SK-N-SH (cell line): ENCODE measurements at regions not wholly inside any gene's neighbourhood (a gene's known extent, or its start where the extent isn't known, plus 50 kb on each side); places are given as distances from the start of the nearest gene placed in this dataset.

Experiments
- CTCF ChIA-PET: fragments of 300-600, 350-600 bp; formaldehyde crosslinking; extraction: SDS; loops from one replicate; lab custom pipeline; 2021; lab: Yijun Ruan, JAX
- POLR2A ChIA-PET: fragments of 350-600 bp; sonication (Branson Sonifier 250); formaldehyde crosslinking; extraction: SDS; loops from one replicate; lab custom pipeline; 2020; ENCODE audit warnings: antibody characterized with exemption, inconsistent platforms; lab: Yijun Ruan, JAX
- DNase-seq: peaks from one replicate; pipeline ENCODE4 v3.0.0; 2012
- H2AFZ ChIP-seq: fragments of 200-600 bp; sonication (generic); 2 replicates; pipeline ENCODE4 v1.8.1; 2016; ENCODE audit warnings: antibody characterized with exemption, mild to moderate bottlenecking, low read depth
- H3F3A ChIP-seq: fragments of 200-600 bp; sonication (generic); replicated peaks from 2 replicates; pipeline ENCODE3; 2016; ENCODE audit warnings: antibody characterized with exemption, mild to moderate bottlenecking; ENCODE audit not compliant: insufficient read depth
- H3K27ac ChIP-seq, 2 experiments: fragments of 200-500 bp in 1 of 2; fragments of 200-600 bp in 1 of 2; sonication (Bioruptor generic) in 1 of 2; sonication (generic), shearing (Covaris generic) in 1 of 2; 2 replicates each; pipeline versions ENCODE4 v1.5.1 to v1.6.1; 2014 to 2016; ENCODE audit warnings: low read depth in 2 of 2, inconsistent platforms in 1 of 2, low read length in 1 of 2, mild to moderate bottlenecking in 1 of 2, mixed read lengths in 1 of 2
- H3K27me3 ChIP-seq: fragments of 200-600 bp; sonication (generic), shearing (Covaris generic); 2 replicates; pipeline ENCODE4 v1.6.1; 2016; ENCODE audit warnings: mixed run types; ENCODE audit not compliant: insufficient read depth
- H3K36me3 ChIP-seq, 2 experiments: fragments of 200-500 bp in 1 of 2; fragments of 200-600 bp in 1 of 2; sonication (Bioruptor generic) in 1 of 2; sonication (generic) in 1 of 2; replicated peaks in 1 of 2; 2 replicates each; pipeline versions ENCODE3 to v1.5.1; 2014 to 2016; ENCODE audit warnings: low read length in 1 of 2, mild to moderate bottlenecking in 1 of 2; ENCODE audit not compliant: insufficient read depth in 2 of 2, control insufficient read depth in 1 of 2
- H3K4me1 ChIP-seq, 2 experiments: fragments of 200-500 bp in 1 of 2; fragments of 200-600 bp in 1 of 2; sonication (Bioruptor generic) in 1 of 2; sonication (generic), shearing (Covaris generic) in 1 of 2; 2 replicates each; pipeline versions ENCODE4 v1.5.1 to v1.6.1; 2014 to 2016; ENCODE audit warnings: low read depth in 1 of 2, low read length in 1 of 2, mixed run types in 1 of 2; ENCODE audit not compliant: insufficient read depth in 2 of 2, control insufficient read depth in 1 of 2
- H3K4me2 ChIP-seq: fragments of 200-600 bp; sonication (generic), shearing (Covaris generic); 2 replicates; pipeline ENCODE4 v1.6.1; 2017; ENCODE audit warnings: mixed run types
- H3K4me3 ChIP-seq, 2 experiments: fragments of 200-500 bp in 1 of 2; fragments of 200-600 bp in 1 of 2; sonication (Bioruptor generic) in 1 of 2; sonication (generic), shearing (Covaris generic) in 1 of 2; 2 replicates each; pipeline versions ENCODE4 v1.5.1 to v1.8.1; 2014 to 2016; ENCODE audit warnings: low read depth in 2 of 2, inconsistent platforms in 1 of 2, low read length in 1 of 2, mild to moderate bottlenecking in 1 of 2, mixed read lengths in 1 of 2, moderate library complexity in 1 of 2
- H3K79me2 ChIP-seq: fragments of 200-600 bp; sonication (generic); 2 replicates; pipeline ENCODE4 v1.8.1; 2017; ENCODE audit warnings: mild to moderate bottlenecking; ENCODE audit not compliant: insufficient read depth
- H3K9ac ChIP-seq: fragments of 200-600 bp; sonication (generic); 2 replicates; pipeline ENCODE4 v1.6.1; 2017; ENCODE audit warnings: mixed run types
- H3K9me2 ChIP-seq: fragments of 200-600 bp; sonication (generic); 2 replicates; pipeline ENCODE4 v1.6.1; 2017; ENCODE audit warnings: mixed run types
- H3K9me3 ChIP-seq: fragments of 200-600 bp; sonication (generic); 2 replicates; pipeline ENCODE4 v1.6.1; 2017; ENCODE audit warnings: mixed run types, mild to moderate bottlenecking, moderate library complexity
- H4K20me1 ChIP-seq: fragments of 200-600 bp; sonication (generic); 2 replicates; pipeline ENCODE4 v1.6.1; 2017; ENCODE audit warnings: mild to moderate bottlenecking, mixed run types; ENCODE audit not compliant: insufficient read depth
- EZH2phosphoT487 ChIP-seq: fragments of 200-600 bp; sonication (generic); IDR thresholded peaks from 2 replicates; pipeline ENCODE4 v1.6.1; 2017; ENCODE audit warnings: low read depth, mixed run types, mild to moderate bottlenecking, antibody characterized with exemption, moderate library complexity, borderline replicate concordance
- FOSL2 ChIP-seq: IDR thresholded peaks from 2 replicates; pipeline ENCODE4 v1.4.0; 2012; ENCODE audit warnings: low read depth, mild to moderate bottlenecking, moderate library complexity, borderline replicate concordance
- GABPA ChIP-seq: IDR thresholded peaks from 2 replicates; pipeline ENCODE4 v1.4.0; 2012; ENCODE audit warnings: low read depth, mild to moderate bottlenecking
- NFIC ChIP-seq: IDR thresholded peaks from 2 replicates; pipeline ENCODE4 v1.4.0; 2012; ENCODE audit warnings: borderline replicate concordance
- SMC3 ChIP-seq: IDR thresholded peaks from 2 replicates; pipeline ENCODE4 v1.6.1; 2012; ENCODE audit warnings: low read depth, low read length, improper control_type of control experiment
- TAF1 ChIP-seq: IDR thresholded peaks from 2 replicates; pipeline ENCODE4 v1.6.1; 2012; ENCODE audit warnings: low read depth, mild to moderate bottlenecking, low read length, moderate library complexity, borderline replicate concordance
- TCF12 ChIP-seq: IDR thresholded peaks from 2 replicates; pipeline ENCODE4 v1.4.0; 2012
- TEAD4 ChIP-seq: IDR thresholded peaks from 2 replicates; pipeline ENCODE4 v1.4.0; 2012; ENCODE audit warnings: mild to moderate bottlenecking, borderline replicate concordance; ENCODE audit not compliant: insufficient read depth
- YY1 ChIP-seq: IDR thresholded peaks from 2 replicates; pipeline ENCODE4 v1.4.0; 2012; ENCODE audit warnings: low read depth, mild to moderate bottlenecking
- WGBS: methylation state at CpG from one replicate; pipeline ENCODE4 v1.1.6; 2017; ENCODE audit warnings: low lambda C conversion rate; 5-methylcytosine and 5-hydroxymethylcytosine counted together
- TF ChIP-seq, protein P1 (sequence below): fragments of 200-600 bp; sonication (generic); IDR thresholded peaks from 2 replicates; pipeline ENCODE4 v1.6.1; 2017; ENCODE audit warnings: antibody characterized with exemption, mild to moderate bottlenecking, moderate library complexity
- TF ChIP-seq, protein P2 (sequence below): IDR thresholded peaks from 2 replicates; pipeline ENCODE4 v1.6.1; 2012; ENCODE audit warnings: mild to moderate bottlenecking, low read depth, low read length, moderate library complexity
- TF ChIP-seq, protein P3 (sequence below): IDR thresholded peaks from 2 replicates; pipeline ENCODE4 v1.4.0; 2012; ENCODE audit warnings: low read depth
- TF ChIP-seq, protein P4 (sequence below): fragments of 150-350 bp; IDR thresholded peaks from 2 replicates; pipeline ENCODE4 v1.6.1; 2017; ENCODE audit warnings: antibody characterized with exemption, low read length, low read depth, borderline replicate concordance

DNA sequence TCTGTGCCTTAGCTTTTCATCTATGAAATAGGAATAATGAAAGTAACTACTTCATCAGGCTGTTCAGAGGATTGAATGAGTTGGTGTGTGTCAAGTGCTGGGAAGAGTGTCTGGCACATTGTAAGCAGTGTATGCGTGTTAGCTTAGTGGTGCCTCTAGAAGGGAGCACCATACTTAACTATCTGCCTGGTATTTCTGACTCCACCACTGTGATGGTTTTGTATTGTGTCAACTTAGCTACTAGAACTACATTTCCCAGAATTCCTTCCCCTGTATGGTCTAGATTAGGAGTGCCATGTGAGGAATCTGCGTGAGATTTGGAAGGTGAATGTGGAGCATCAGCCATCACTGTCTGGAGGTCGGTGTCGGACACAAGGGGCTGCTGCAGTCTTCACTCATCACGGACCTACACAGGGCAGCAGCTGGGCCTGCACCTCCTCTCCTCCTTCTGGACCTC lies 115.4 kb upstream of the GALNT15 start:
- ChIA-PET POLR2A (no interaction called here), CTCF (interaction anchor here (0.6 to 4.6 kb wide), 5 partner anchors 9 to 428 kb away, joined by 3 to 37 read pairs (median 3); no protein-coding TSS in a partner anchor)
- TF ChIP-seq EZH2phosphoT487 (no peak), TEAD4 (no peak), GABPA (no peak), NFIC (no peak), SMC3 (no peak), TCF12 (no peak), FOSL2 (no peak), YY1 (no peak), TAF1 (no peak)
- TF ChIP-seq, protein P1, sequence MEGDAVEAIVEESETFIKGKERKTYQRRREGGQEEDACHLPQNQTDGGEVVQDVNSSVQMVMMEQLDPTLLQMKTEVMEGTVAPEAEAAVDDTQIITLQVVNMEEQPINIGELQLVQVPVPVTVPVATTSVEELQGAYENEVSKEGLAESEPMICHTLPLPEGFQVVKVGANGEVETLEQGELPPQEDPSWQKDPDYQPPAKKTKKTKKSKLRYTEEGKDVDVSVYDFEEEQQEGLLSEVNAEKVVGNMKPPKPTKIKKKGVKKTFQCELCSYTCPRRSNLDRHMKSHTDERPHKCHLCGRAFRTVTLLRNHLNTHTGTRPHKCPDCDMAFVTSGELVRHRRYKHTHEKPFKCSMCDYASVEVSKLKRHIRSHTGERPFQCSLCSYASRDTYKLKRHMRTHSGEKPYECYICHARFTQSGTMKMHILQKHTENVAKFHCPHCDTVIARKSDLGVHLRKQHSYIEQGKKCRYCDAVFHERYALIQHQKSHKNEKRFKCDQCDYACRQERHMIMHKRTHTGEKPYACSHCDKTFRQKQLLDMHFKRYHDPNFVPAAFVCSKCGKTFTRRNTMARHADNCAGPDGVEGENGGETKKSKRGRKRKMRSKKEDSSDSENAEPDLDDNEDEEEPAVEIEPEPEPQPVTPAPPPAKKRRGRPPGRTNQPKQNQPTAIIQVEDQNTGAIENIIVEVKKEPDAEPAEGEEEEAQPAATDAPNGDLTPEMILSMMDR, result no peak
- TF ChIP-seq, protein P2, sequence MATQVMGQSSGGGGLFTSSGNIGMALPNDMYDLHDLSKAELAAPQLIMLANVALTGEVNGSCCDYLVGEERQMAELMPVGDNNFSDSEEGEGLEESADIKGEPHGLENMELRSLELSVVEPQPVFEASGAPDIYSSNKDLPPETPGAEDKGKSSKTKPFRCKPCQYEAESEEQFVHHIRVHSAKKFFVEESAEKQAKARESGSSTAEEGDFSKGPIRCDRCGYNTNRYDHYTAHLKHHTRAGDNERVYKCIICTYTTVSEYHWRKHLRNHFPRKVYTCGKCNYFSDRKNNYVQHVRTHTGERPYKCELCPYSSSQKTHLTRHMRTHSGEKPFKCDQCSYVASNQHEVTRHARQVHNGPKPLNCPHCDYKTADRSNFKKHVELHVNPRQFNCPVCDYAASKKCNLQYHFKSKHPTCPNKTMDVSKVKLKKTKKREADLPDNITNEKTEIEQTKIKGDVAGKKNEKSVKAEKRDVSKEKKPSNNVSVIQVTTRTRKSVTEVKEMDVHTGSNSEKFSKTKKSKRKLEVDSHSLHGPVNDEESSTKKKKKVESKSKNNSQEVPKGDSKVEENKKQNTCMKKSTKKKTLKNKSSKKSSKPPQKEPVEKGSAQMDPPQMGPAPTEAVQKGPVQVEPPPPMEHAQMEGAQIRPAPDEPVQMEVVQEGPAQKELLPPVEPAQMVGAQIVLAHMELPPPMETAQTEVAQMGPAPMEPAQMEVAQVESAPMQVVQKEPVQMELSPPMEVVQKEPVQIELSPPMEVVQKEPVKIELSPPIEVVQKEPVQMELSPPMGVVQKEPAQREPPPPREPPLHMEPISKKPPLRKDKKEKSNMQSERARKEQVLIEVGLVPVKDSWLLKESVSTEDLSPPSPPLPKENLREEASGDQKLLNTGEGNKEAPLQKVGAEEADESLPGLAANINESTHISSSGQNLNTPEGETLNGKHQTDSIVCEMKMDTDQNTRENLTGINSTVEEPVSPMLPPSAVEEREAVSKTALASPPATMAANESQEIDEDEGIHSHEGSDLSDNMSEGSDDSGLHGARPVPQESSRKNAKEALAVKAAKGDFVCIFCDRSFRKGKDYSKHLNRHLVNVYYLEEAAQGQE, result no peak
- TF ChIP-seq, protein P3, sequence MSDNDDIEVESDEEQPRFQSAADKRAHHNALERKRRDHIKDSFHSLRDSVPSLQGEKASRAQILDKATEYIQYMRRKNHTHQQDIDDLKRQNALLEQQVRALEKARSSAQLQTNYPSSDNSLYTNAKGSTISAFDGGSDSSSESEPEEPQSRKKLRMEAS, result no peak
- TF ChIP-seq, protein P4, sequence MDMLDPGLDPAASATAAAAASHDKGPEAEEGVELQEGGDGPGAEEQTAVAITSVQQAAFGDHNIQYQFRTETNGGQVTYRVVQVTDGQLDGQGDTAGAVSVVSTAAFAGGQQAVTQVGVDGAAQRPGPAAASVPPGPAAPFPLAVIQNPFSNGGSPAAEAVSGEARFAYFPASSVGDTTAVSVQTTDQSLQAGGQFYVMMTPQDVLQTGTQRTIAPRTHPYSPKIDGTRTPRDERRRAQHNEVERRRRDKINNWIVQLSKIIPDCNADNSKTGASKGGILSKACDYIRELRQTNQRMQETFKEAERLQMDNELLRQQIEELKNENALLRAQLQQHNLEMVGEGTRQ, result no peak
- H3K79me2 ChIP-seq, result no peaks in the 10 kb centered on the region
- 92% methylated on average over 5 of the region's 5 CpGs for WGBS
- peak overlapping the region; percentile 24; the same call in 1 of the 2 replicates for H2AFZ ChIP-seq
- peak overlapping the region; percentile 71 for H3K4me2 ChIP-seq
- no peaks in the 10 kb centered on the region for H4K20me1 ChIP-seq
- H3K4me1 ChIP-seq, result peaks cover 0 to 22% of the 10 kb centered on the region in 2 experiments; a peak in 2 of 4 replicates
- no peaks in the 10 kb centered on the region for H3K27me3 ChIP-seq
- H3K4me3 ChIP-seq, result no peak overlapping the region
- no peaks in the 10 kb centered on the region for H3K9me3 ChIP-seq
- no peaks in the 10 kb centered on the region for H3K9me2 ChIP-seq
- peaks cover 40% of the 10 kb centered on the region for H3F3A ChIP-seq
- H3K36me3 ChIP-seq, result no peaks in the 10 kb centered on the region
- H3K9ac ChIP-seq, result peak overlapping the region; percentile 92
- H3K27ac ChIP-seq, result peak overlapping the region in 1 of 2 experiments; percentile 99; a peak in 2 of 4 replicates
- no peak for DNase-seq
